Ascending aorta (tissue), 2 donors: ENCODE measurements at regions not wholly inside any gene's neighbourhood (a gene's known extent, or its start where the extent isn't known, plus 50 kb on each side); places are given as distances from the start of the nearest gene placed in this dataset.

Source experiments
- DNase-seq, 2 donors: peaks; one replicate each; pipeline ENCODE4 v3.0.0-alpha.2; 2019; ENCODE audit warnings: low spot score in 2 of 2
- H3K27ac ChIP-seq, 2 donors: fragments of 200-600 bp; sonication (generic); one replicate each; pipeline ENCODE4 v1.5.1; 2016 to 2017; ENCODE audit warnings: mild to moderate bottlenecking in 1 of 2
- H3K27me3 ChIP-seq: fragments of 200-600 bp; sonication (generic); one replicate; pipeline ENCODE4 v1.5.1; 2017
- H3K36me3 ChIP-seq, 2 donors: fragments of 200-600 bp; sonication (generic); one replicate each; pipeline ENCODE4 v1.5.1; 2016
- H3K4me1 ChIP-seq, 2 donors: fragments of 200-600 bp; sonication (generic); one replicate each; pipeline ENCODE4 v1.5.1; 2016 to 2017; ENCODE audit warnings: mild to moderate bottlenecking in 1 of 2
- H3K4me3 ChIP-seq, 2 donors: fragments of 200-600 bp; sonication (generic); one replicate each; pipeline ENCODE4 v1.5.1; 2016 to 2017; ENCODE audit warnings: mild to moderate bottlenecking in 1 of 2
- H3K9me3 ChIP-seq, 2 donors: fragments of 200-600 bp; sonication (generic); one replicate each; pipeline ENCODE4 v1.5.1; 2016
- CTCF ChIP-seq, 3 experiments: fragments of 200-600 bp in 2 of 3; fragments of 450-650 bp in 1 of 3; sonication (generic) in 2 of 3; IDR thresholded peaks; one replicate each; pipeline ENCODE4 v1.5.1; 2016 to 2019; ENCODE audit warnings: antibody characterized with exemption in 3 of 3, mild to moderate bottlenecking in 1 of 3, moderate library complexity in 1 of 3
- intact Hi-C: fragments of 100-400 bp; cut with DNase I; formaldehyde crosslinking; loops from one replicate; pipeline ENCODE4 v1.15.1; 2023

DNA sequence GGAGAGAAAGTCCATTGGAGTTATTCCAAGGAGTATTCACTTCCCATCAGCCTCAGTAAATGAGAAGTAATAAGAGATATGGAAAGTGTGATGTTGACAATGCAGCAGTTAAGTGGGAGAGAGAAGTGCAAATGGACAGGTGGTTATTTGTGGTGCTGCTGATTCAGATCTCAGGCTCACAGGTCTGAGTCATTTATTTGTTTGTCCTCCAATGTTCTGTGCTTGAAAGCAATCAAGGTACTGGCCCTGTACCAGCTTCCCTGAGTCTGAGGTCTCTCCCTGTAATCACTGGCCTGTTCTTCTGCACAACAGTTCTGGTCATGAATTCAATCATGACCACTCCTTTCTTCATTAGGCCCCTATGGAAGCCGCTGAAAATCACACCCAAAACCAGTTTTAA is 827.7 kb downstream of the MAFB start:
- Histone ChIP-seq H3K36me3 (no peaks in the 10 kb centered on the region), H3K4me3 (no peak overlapping the region), H3K4me1 (no peaks in the 10 kb centered on the region), H3K27ac (no peak overlapping the region), H3K27me3 (no peaks in the 10 kb centered on the region), H3K9me3 (no peaks in the 10 kb centered on the region)
- intact Hi-C loops: no loop called here
- no peak for TF ChIP-seq CTCF (IDR thresholded peaks at IDR 0.05)
- no peak for DNase-seq

DNA sequence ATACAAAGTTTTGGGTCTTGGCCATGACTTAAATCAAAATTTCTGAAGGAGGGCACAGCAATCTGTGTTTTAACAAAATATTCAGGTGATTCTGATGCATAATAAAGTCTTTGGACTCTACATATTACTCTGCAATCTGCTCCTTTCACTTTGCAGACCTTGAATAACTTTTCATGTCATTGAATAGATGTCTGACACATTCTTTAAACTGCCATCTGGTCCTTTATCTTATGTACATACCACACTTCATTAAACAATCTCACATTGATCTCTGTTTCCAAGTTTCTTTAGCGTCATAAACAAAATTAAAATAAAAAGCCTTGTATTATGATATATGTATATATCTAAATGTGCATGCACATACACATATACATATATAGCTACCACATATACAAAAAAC is 831.2 kb downstream of the MAFB start:
- Histone ChIP-seq H3K27ac (no peak overlapping the region), H3K9me3 (no peaks in the 10 kb centered on the region), H3K36me3 (no peaks in the 10 kb centered on the region), H3K4me3 (no peak overlapping the region), H3K27me3 (no peaks in the 10 kb centered on the region), H3K4me1 (no peaks in the 10 kb centered on the region)
- no peak for DNase-seq
- no peak for TF ChIP-seq CTCF (IDR thresholded peaks at IDR 0.05)
- intact Hi-C loops: no loop called here

DNA sequence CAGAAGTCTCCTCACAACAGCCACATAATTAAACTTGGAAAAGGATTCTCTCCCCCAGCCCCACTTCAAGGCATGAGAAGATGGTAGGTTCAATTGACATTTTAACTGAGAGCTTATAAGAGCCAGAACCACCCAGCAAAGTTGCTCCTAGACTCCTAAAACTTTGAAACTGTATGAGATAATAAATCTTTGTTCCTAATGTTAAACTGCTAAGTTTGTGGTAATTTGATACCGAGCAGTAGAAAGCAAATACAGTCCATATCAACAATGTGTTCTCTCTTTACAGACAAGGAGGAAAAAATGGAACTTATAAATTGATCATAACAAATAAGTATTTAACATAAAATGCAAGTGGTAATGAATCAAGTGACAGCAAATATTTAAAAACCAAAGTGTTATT is 831.8 kb downstream of the MAFB start:
- TF ChIP-seq CTCF (IDR thresholded peaks at IDR 0.05): no peak
- no peak overlapping the region for H3K27ac ChIP-seq
- no peaks in the 10 kb centered on the region for H3K36me3 ChIP-seq
- no peaks in the 10 kb centered on the region for H3K27me3 ChIP-seq
- H3K4me3 ChIP-seq: no peak overlapping the region
- no peaks in the 10 kb centered on the region for H3K4me1 ChIP-seq
- no peaks in the 10 kb centered on the region for H3K9me3 ChIP-seq
- DNase-seq: no peak
- intact Hi-C loops: no loop called here

- Histone ChIP-seq H3K9me3 (no peaks in the 10 kb centered on the region), H3K4me1 (no peaks in the 10 kb centered on the region), H3K27me3 (no peaks in the 10 kb centered on the region), H3K4me3 (no peak overlapping the region), H3K36me3 (no peaks in the 10 kb centered on the region), H3K27ac (no peak overlapping the region)
- DNase-seq: no peak
- intact Hi-C loops: no loop called here
- TF ChIP-seq CTCF (IDR thresholded peaks at IDR 0.05): no peak
Measured at GRCh38 chr20:39855799-39856198, 833.2 kb downstream of the MAFB start.

DNA sequence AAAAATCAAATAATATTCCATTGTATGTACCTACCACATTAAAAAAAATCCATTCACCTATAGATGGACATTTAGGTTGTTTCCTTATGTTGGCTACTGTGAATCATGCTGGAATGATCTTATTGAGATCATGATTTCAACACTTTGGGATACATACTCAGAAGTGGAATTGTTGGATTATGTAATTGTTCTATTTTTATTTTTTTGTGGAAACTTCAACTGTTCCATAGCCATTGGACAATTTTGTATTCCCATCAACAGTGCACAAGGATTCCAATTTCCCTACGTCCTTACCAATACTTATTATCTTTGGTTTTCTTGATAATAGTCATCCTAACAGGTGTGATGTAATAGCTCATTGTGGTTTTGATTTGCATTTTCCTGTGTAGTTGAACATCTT is 834.0 kb downstream of the MAFB start:
- Histone ChIP-seq H3K27me3 (no peaks in the 10 kb centered on the region), H3K4me3 (no peak overlapping the region), H3K27ac (no peak overlapping the region), H3K4me1 (peaks cover 0 to under 1% of the 10 kb centered on the region in 2 donors), H3K9me3 (no peaks in the 10 kb centered on the region), H3K36me3 (no peaks in the 10 kb centered on the region)
- intact Hi-C loops: no loop called here
- TF ChIP-seq CTCF (IDR thresholded peaks at IDR 0.05): no peak
- DNase-seq: no peak

GRCh38 chr20:39853636-39854035 is 835.4 kb downstream of the MAFB start:
- H3K9me3 ChIP-seq: no peaks in the 10 kb centered on the region
- peaks cover 0 to 6% of the 10 kb centered on the region in 2 donors for H3K4me1 ChIP-seq
- H3K27me3 ChIP-seq: no peaks in the 10 kb centered on the region
- no peak overlapping the region for H3K27ac ChIP-seq
- TF ChIP-seq CTCF (IDR thresholded peaks at IDR 0.05): no peak
- DNase-seq: no peak
- no peaks in the 10 kb centered on the region for H3K36me3 ChIP-seq
- intact Hi-C loops: no loop called here
- no peak overlapping the region for H3K4me3 ChIP-seq
